GM21447 (cell line): ENCODE measurements at regions not wholly inside any gene's neighbourhood (a gene's known extent, or its start where the extent isn't known, plus 50 kb on each side); places are given as distances from the start of the nearest gene placed in this dataset.
"Not testable (repeated sequence)": the region's sequence is repeated elsewhere in the genome, so short reads cannot be mapped to it uniquely, and the experiment has no call there.

Source experiments
- ATAC-seq: cut with Tn5 transposase; IDR thresholded peaks from one replicate; pipeline ENCODE4 v1.9.1; 2021; ENCODE audit not compliant: unreplicated experiment

- ATAC-seq: no peak
Measured at GRCh38 chr3:106337116-106337515, 468.3 kb upstream of the CBLB start.

GRCh38 chr3:106338582-106339214 lies 469.9 kb upstream of the CBLB start:
- ATAC-seq: no peak

GRCh38 chr3:106339551-106339950 lies 470.7 kb upstream of the CBLB start:
- no peak for ATAC-seq

GRCh38 chr3:106341087-106341486 lies 472.3 kb upstream of the CBLB start:
- ATAC-seq: no peak

GRCh38 chr3:106341586-106342162 lies 472.9 kb upstream of the CBLB start:
- ATAC-seq: no peak

GRCh38 chr3:106342386-106342785 lies 473.6 kb upstream of the CBLB start:
- no peak for ATAC-seq

- no peak for ATAC-seq
Measured at GRCh38 chr3:106343811-106344210, 475.0 kb upstream of the CBLB start.

- no peak for ATAC-seq
Measured at GRCh38 chr3:106345353-106346027, 476.7 kb upstream of the CBLB start.

- ATAC-seq: no peak
Measured at GRCh38 chr3:106347350-106347749, 478.5 kb upstream of the CBLB start.

- ATAC-seq: no peak
Measured at GRCh38 chr3:106348139-106348690, 479.4 kb upstream of the CBLB start.

GRCh38 chr3:106349191-106349881 lies 480.5 kb upstream of the CBLB start:
- no peak for ATAC-seq

GRCh38 chr3:106355873-106356272 lies 487.1 kb upstream of the CBLB start:
- no peak for ATAC-seq

- no peak for ATAC-seq
Measured at GRCh38 chr3:106359692-106360091, 490.9 kb upstream of the CBLB start.

- ATAC-seq: not testable (repeated sequence)
Measured at GRCh38 chr3:106360901-106361300, 492.1 kb upstream of the CBLB start.

- ATAC-seq: no peak
Measured at GRCh38 chr3:106364477-106364876, 495.7 kb upstream of the CBLB start.

GRCh38 chr3:106365061-106365691 lies 496.4 kb upstream of the CBLB start:
- ATAC-seq: no peak

GRCh38 chr3:106366352-106366751 lies 497.5 kb upstream of the CBLB start:
- ATAC-seq: no peak

GRCh38 chr3:106367496-106367895 lies 498.7 kb upstream of the CBLB start:
- no peak for ATAC-seq

GRCh38 chr3:106371221-106371970 lies 502.6 kb upstream of the CBLB start:
- no peak for ATAC-seq
